GM12891 (cell line): ENCODE measurements at regions not wholly inside any gene's neighbourhood (a gene's known extent, or its start where the extent isn't known, plus 50 kb on each side); places are given as distances from the start of the nearest gene placed in this dataset.

Experiments used
- POLR2A ChIP-seq: IDR thresholded peaks from 2 replicates; pipeline ENCODE4 v1.6.1; 2011; ENCODE audit warnings: low read depth, low read length, control low read depth
- POLR2AphosphoS5 ChIP-seq: IDR thresholded peaks from 2 replicates; pipeline ENCODE4 v1.6.1; 2011; ENCODE audit warnings: low read depth, low read length, control low read depth
- TAF1 ChIP-seq: IDR thresholded peaks from 2 replicates; pipeline ENCODE4 v1.6.1; 2011; ENCODE audit warnings: low read depth, low read length, control low read depth

DNA sequence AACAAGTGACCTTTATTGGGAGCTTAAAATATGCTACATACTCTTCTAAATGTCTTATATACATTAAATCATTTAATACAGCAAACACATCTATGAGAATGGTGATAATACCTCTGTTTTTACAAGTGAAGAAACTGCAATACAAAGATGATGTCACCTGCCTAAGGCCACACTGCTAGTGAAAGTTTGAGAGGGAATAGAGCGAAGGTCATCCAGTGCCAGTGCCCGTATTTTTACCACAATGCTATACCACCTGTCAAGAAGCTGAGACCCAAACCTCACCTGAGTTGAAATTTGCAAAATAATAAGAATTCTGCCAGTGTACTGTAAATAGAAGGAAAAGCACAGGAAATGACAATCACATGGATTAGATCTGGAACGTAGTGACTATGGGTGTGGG is 200.4 kb upstream of the TMPRSS15 start:
- TF ChIP-seq TAF1, result no peak
- no peak for TF ChIP-seq POLR2AphosphoS5
- TF ChIP-seq POLR2A, result no peak
